GM12892 (cell line): ENCODE measurements at regions not wholly inside any gene's neighbourhood (a gene's known extent, or its start where the extent isn't known, plus 50 kb on each side); places are given as distances from the start of the nearest gene placed in this dataset.

Source experiments
- POLR2A ChIP-seq: IDR thresholded peaks from 2 replicates; pipeline ENCODE4 v1.6.1; 2011; ENCODE audit warnings: low read depth, low read length, control low read depth
- POLR2AphosphoS5 ChIP-seq: IDR thresholded peaks from 2 replicates; pipeline ENCODE4 v1.6.1; 2011; ENCODE audit warnings: low read depth, low read length, control low read depth
- TAF1 ChIP-seq: IDR thresholded peaks from 2 replicates; pipeline ENCODE4 v1.6.1; 2011; ENCODE audit warnings: low read depth, mild to moderate bottlenecking, control low read depth, low read length, borderline replicate concordance

DNA sequence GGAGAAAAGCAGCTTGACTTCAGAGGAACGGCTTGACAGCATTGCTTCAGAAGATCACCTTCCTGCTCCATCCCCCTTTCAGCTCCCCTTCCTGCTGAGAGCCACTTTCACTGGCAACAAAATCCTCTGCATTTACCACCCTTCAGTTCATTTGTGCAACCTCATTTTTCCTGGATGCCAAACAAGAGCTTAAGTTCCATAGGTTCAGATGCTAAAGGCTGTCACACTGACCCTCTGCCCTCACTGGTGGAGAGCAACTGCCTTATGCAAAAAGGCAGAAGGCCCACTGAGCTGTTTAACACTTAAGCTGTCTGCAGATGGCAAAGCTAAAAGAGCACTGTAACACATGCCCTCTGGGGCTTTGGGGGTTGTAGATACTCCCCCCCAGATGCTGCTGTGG, 131.2 kb upstream of the SPACA1 start:
- TF ChIP-seq TAF1 (no peak), POLR2A (no peak), POLR2AphosphoS5 (no peak)
